Adrenal gland (tissue), 5 donors: ENCODE measurements at regions not wholly inside any gene's neighbourhood (a gene's known extent, or its start where the extent isn't known, plus 50 kb on each side); places are given as distances from the start of the nearest gene placed in this dataset.

Experiments
- CTCF ChIP-seq, 6 experiments: fragments of 450-650 bp in 4 of 6; fragments of 200-600 bp in 2 of 6; sonication (generic) in 1 of 6; IDR thresholded peaks; 1 replicate in 5 of 6; 2 replicates in 1 of 6; pipeline versions ENCODE4 v1.5.1 to v1.8.0; 2016 to 2021; ENCODE audit warnings: antibody characterized with exemption in 6 of 6, mild to moderate bottlenecking in 2 of 6, moderate library complexity in 1 of 6
- POLR2A ChIP-seq, 2 donors: fragments of 450-650 bp; IDR thresholded peaks; one replicate each; pipeline ENCODE4 v1.6.1; 2017; ENCODE audit warnings: antibody characterized with exemption in 2 of 2, mild to moderate bottlenecking in 2 of 2, moderate library complexity in 1 of 2
- donor health status: DM: no; HTN: no; CAD: no.

- TF ChIP-seq CTCF (IDR thresholded peaks at IDR 0.05) = no peak
- TF ChIP-seq POLR2A (IDR thresholded peaks at IDR 0.05) = no peak
Measured at GRCh38 chr20:17868151-17868550, 100.4 kb downstream of the SNX5 start.
